ENCODE measurements at regions not wholly inside any gene's neighbourhood (a gene's known extent, or its start where the extent isn't known, plus 50 kb on each side); places are given as distances from the start of the nearest gene placed in this dataset.

DNA sequence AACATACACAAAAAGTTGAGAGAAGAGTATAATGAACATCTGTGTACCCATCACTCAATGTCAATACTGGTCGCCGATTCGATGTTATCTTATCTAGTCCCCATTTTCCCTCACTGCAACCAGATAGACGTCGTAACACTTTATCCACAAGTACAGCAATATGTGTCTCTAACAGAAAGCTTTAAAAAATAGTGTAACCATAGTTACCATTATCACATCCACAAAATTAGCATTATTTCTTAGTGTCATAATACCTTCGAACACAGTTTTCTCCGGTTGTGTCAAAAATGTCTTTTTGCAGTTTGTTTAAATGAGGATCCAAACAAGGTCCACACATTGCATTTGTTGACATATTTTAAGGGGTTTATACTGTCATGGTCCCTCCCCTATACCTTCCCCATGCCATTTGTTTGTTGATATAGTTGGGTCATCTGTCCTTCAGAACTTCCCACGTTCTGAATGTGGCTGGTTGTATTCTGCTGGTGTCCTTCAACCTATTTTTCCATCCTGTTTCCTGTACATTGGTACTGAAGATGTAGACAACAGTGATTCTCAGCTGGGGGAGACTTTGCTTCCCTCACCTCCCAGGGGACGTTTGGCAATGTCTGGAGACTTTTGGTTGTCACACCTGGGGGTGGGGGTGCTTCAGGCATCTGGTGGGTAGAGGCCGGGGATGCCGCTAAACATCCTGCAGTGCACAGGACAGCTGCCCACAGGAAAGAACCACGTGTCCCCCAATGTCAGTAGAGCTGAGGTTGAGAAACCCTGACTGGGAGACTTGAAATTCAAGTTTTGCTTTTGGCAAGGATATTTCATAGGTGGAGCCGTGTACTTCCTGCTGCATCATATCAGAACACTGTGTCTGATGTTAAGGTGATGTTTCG is 72.7 kb upstream of the SPRED2 start:
- TF ChIP-seq YY1 (tag by site-specific recombination; IDR thresholded peaks at IDR 0.05), result no peak
- TF ChIP-seq HOXA7 (CRISPR knock-in tag; IDR thresholded peaks at IDR 0.05; ENCODE audit: borderline replicate concordance), result no peak
- TF ChIP-seq, protein P1, sequence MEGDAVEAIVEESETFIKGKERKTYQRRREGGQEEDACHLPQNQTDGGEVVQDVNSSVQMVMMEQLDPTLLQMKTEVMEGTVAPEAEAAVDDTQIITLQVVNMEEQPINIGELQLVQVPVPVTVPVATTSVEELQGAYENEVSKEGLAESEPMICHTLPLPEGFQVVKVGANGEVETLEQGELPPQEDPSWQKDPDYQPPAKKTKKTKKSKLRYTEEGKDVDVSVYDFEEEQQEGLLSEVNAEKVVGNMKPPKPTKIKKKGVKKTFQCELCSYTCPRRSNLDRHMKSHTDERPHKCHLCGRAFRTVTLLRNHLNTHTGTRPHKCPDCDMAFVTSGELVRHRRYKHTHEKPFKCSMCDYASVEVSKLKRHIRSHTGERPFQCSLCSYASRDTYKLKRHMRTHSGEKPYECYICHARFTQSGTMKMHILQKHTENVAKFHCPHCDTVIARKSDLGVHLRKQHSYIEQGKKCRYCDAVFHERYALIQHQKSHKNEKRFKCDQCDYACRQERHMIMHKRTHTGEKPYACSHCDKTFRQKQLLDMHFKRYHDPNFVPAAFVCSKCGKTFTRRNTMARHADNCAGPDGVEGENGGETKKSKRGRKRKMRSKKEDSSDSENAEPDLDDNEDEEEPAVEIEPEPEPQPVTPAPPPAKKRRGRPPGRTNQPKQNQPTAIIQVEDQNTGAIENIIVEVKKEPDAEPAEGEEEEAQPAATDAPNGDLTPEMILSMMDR (tag by site-specific recombination; IDR thresholded peaks at IDR 0.05), result no peak
- no peak for TF ChIP-seq SCRT1 (tag by site-specific recombination; IDR thresholded peaks at IDR 0.05; ENCODE audit: borderline replicate concordance)
- no peak for TF ChIP-seq ZNF274 (IDR thresholded peaks at IDR 0.05; ENCODE audit: low read length)
- TF ChIP-seq ZNF274 (tag by site-specific recombination; IDR thresholded peaks at IDR 0.05; ENCODE audit: borderline replicate concordance), result no peak
- no peak for TF ChIP-seq FEZF1 (tag by site-specific recombination; IDR thresholded peaks at IDR 0.05)
- no peak for TF ChIP-seq ZFHX2 (tag by site-specific recombination; conservative IDR thresholded peaks at IDR 0.05)
- TF ChIP-seq, protein P2, sequence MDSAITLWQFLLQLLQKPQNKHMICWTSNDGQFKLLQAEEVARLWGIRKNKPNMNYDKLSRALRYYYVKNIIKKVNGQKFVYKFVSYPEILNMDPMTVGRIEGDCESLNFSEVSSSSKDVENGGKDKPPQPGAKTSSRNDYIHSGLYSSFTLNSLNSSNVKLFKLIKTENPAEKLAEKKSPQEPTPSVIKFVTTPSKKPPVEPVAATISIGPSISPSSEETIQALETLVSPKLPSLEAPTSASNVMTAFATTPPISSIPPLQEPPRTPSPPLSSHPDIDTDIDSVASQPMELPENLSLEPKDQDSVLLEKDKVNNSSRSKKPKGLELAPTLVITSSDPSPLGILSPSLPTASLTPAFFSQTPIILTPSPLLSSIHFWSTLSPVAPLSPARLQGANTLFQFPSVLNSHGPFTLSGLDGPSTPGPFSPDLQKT (IDR thresholded peaks at IDR 0.05; ENCODE audit: borderline replicate concordance, low read depth, low read length), result no peak
- no peak for TF ChIP-seq ZNF138 (tag by site-specific recombination; IDR thresholded peaks at IDR 0.05; ENCODE audit: borderline replicate concordance)
- no peak for TF ChIP-seq ZNF785 (tag by site-specific recombination; IDR thresholded peaks at IDR 0.05)
- TF ChIP-seq, protein P3, sequence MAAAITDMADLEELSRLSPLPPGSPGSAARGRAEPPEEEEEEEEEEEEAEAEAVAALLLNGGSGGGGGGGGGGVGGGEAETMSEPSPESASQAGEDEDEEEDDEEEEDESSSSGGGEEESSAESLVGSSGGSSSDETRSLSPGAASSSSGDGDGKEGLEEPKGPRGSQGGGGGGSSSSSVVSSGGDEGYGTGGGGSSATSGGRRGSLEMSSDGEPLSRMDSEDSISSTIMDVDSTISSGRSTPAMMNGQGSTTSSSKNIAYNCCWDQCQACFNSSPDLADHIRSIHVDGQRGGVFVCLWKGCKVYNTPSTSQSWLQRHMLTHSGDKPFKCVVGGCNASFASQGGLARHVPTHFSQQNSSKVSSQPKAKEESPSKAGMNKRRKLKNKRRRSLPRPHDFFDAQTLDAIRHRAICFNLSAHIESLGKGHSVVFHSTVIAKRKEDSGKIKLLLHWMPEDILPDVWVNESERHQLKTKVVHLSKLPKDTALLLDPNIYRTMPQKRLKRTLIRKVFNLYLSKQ (tag by site-specific recombination; IDR thresholded peaks at IDR 0.05; ENCODE audit: borderline replicate concordance), result no peak
- TF ChIP-seq, protein P4, sequence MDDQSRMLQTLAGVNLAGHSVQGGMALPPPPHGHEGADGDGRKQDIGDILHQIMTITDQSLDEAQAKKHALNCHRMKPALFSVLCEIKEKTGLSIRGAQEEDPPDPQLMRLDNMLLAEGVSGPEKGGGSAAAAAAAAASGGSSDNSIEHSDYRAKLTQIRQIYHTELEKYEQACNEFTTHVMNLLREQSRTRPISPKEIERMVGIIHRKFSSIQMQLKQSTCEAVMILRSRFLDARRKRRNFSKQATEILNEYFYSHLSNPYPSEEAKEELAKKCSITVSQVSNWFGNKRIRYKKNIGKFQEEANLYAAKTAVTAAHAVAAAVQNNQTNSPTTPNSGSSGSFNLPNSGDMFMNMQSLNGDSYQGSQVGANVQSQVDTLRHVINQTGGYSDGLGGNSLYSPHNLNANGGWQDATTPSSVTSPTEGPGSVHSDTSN (CRISPR knock-in tag; IDR thresholded peaks at IDR 0.05), result no peak
- TF ChIP-seq ZNF146 (tag by site-specific recombination; IDR thresholded peaks at IDR 0.05), result no peak
